Activated naive CD8-positive, alpha-beta T cell treated with anti-CD3 and anti-CD28 coated beads, Interleukin-2, amount 10 ng/mL, durations not matched to agents 7 days and 5 days (primary cell): ENCODE measurements at regions not wholly inside any gene's neighbourhood (a gene's known extent, or its start where the extent isn't known, plus 50 kb on each side); places are given as distances from the start of the nearest gene placed in this dataset.
"Not testable (repeated sequence)": the region's sequence is repeated elsewhere in the genome, so short reads cannot be mapped to it uniquely, and the experiment has no call there.

Source experiments
- ATAC-seq: fragments of 150-1000 bp; cut with Tn5 transposase; one replicate; pipeline ENCODE4 v1.10.0; 2021; ENCODE audit warnings: low read depth, moderate library complexity
- POLR2A ChIA-PET: fragments of 350-600 bp; sonication (Branson Sonifier 250); formaldehyde crosslinking; loops from one replicate; lab custom pipeline; 2021; ENCODE audit warnings: antibody characterized with exemption; lab: Charles Lee
- DNase-seq: peaks from one replicate; pipeline ENCODE4 v3.0.0; 2021
- H3K27ac Mint-ChIP-seq: one replicate; pipeline ENCODE4 v1.8.0; 2022; ENCODE audit warnings: mild to moderate bottlenecking, mixed read lengths
- H3K27me3 Mint-ChIP-seq: one replicate; pipeline ENCODE4 v1.8.0; 2022; ENCODE audit warnings: mild to moderate bottlenecking, moderate library complexity, mixed read lengths
- H3K36me3 Mint-ChIP-seq: one replicate; pipeline ENCODE4 v1.8.0; 2021; ENCODE audit warnings: mild to moderate bottlenecking, mixed read lengths
- H3K4me1 Mint-ChIP-seq: one replicate; pipeline ENCODE4 v1.8.0; 2021; ENCODE audit warnings: mixed read lengths
- H3K4me3 Mint-ChIP-seq: one replicate; pipeline ENCODE4 v1.8.0; 2022; ENCODE audit warnings: mild to moderate bottlenecking, moderate library complexity, mixed read lengths
- H3K9me3 Mint-ChIP-seq: one replicate; pipeline ENCODE4 v1.8.0; 2021; ENCODE audit warnings: mixed read lengths

DNA sequence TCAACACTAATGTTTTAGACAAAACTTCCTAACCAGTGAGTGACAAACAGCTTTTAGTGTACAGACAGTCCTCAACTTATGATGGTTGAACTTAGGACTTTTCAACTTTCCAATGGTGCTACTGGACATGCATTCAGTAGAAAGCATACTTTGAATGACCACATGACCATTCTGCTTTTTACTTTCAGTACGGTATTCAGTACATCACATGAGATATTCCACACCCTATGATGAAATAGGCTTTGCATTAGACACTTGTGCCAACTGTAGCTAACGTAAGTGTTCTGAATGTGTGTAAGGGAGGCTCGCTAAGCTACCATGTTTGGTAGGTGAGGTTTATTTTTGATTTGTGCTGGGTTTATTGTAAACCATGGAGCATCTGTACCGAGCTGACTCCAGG lies 113.7 kb downstream of the WNT7A start:
- Mint-ChIP-seq H3K36me3 (no peaks in the 10 kb centered on the region), H3K4me3 (no peak overlapping the region), H3K9me3 (peaks cover 1% of the 10 kb centered on the region), H3K27me3 (no peaks in the 10 kb centered on the region), H3K4me1 (peaks cover 10% of the 10 kb centered on the region), H3K27ac (no peak overlapping the region)
- DNase-seq (no peak), ATAC-seq (no peak)
- POLR2A ChIA-PET, result no interaction called here

DNA sequence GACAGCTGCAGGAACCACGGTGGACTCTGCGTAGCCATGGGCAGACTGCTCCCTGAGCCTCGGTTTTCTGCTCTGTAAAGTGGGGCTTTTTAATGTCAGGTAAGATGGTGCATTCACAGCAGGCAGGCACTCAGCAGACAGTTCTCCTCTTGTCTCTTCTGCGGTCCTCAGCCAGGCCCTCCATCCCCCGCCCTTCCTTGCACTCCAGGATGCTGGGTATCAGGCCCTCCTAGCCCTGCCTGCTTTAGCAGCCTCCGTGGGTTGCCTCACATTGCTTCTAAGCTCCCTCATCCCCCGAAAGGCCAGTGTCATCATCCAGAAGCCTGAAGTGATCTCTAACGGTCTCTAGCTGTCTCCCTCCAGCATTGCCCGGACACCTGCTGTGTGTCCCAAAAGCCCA lies 115.7 kb downstream of the WNT7A start:
- no peaks in the 10 kb centered on the region for H3K4me1 Mint-ChIP-seq
- H3K36me3 Mint-ChIP-seq, result no peaks in the 10 kb centered on the region
- H3K9me3 Mint-ChIP-seq, result peaks cover 2% of the 10 kb centered on the region
- POLR2A ChIA-PET, result no interaction called here
- H3K4me3 Mint-ChIP-seq, result no peak overlapping the region
- no peaks in the 10 kb centered on the region for H3K27me3 Mint-ChIP-seq
- no peak for DNase-seq
- no peak for ATAC-seq
- H3K27ac Mint-ChIP-seq, result no peak overlapping the region

DNA sequence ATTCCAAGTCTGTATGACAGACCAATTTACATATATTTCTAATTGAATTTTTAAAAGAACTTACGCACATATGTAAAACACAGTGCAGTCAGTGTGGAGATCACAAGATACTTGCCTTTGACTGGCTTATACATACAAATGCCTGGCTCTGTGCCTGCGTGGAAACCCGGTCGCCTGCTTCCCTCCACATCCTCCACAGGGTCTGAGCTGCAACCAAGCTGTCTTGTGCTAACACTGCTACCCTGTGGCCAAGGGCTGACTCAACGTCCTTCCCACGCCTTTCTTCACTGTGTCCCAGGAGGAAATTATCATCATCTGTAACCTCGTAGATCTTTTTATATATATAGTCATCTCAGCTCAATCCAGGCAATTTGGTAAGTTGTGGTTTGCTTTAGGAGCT lies 117.0 kb downstream of the WNT7A start:
- H3K9me3 Mint-ChIP-seq, result peaks cover 5% of the 10 kb centered on the region
- H3K27me3 Mint-ChIP-seq, result no peaks in the 10 kb centered on the region
- DNase-seq (no peak), ATAC-seq (no peak)
- no peak overlapping the region for H3K27ac Mint-ChIP-seq
- H3K4me1 Mint-ChIP-seq, result no peaks in the 10 kb centered on the region
- POLR2A ChIA-PET, result no interaction called here
- H3K4me3 Mint-ChIP-seq, result no peak overlapping the region
- no peaks in the 10 kb centered on the region for H3K36me3 Mint-ChIP-seq

DNA sequence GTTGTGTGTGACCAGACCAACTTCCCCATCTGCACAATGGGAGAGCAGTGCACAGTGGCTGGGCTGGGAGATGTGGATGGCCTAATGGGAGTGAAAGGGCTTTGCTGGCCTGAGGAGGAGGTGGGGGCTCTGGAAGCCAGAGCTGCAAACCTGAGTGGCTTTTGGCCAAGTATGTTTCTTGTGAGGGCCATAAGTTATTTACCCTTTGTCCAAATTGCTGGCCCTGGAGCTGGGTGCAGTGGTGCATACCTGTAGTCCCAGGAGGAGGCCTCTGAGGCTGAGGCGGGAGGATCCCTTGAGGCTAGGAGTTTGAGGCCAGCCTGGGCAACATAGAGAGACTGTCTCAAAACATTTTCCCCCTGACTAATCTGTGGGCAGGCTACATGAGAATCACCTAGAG lies 129.1 kb downstream of the WNT7A start:
- H3K36me3 Mint-ChIP-seq, result no peaks in the 10 kb centered on the region
- no peaks in the 10 kb centered on the region for H3K4me1 Mint-ChIP-seq
- no peak overlapping the region for H3K4me3 Mint-ChIP-seq
- no peak overlapping the region for H3K27ac Mint-ChIP-seq
- ATAC-seq, result no peak
- peaks cover 5% of the 10 kb centered on the region for H3K27me3 Mint-ChIP-seq
- POLR2A ChIA-PET, result no interaction called here
- DNase-seq, result no peak
- H3K9me3 Mint-ChIP-seq, result peaks cover 5% of the 10 kb centered on the region

DNA sequence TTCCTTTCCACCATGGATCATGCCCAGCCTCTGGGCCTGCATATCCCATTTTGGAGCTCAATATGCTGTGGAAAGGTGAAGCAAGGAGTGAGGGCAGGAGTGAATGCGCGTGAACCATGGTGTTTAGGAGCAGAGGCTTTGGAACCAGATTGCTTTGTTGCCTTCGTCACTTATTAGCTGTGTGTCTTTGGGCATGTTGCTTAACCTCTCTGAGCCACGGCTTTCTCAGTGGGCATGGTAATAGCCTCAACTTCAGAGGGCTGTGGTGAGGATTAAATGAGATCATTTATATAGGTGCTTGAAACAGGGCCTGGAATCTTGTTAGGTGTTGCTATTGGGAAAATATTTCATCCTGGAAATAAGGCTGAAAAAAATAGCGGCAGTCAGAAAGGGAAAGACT lies 129.7 kb downstream of the WNT7A start:
- no peaks in the 10 kb centered on the region for H3K4me1 Mint-ChIP-seq
- H3K9me3 Mint-ChIP-seq, result peaks cover 5% of the 10 kb centered on the region
- DNase-seq (no peak), ATAC-seq (no peak)
- H3K27ac Mint-ChIP-seq, result no peak overlapping the region
- H3K4me3 Mint-ChIP-seq, result no peak overlapping the region
- POLR2A ChIA-PET, result no interaction called here
- no peaks in the 10 kb centered on the region for H3K36me3 Mint-ChIP-seq
- peaks cover 5% of the 10 kb centered on the region for H3K27me3 Mint-ChIP-seq

DNA sequence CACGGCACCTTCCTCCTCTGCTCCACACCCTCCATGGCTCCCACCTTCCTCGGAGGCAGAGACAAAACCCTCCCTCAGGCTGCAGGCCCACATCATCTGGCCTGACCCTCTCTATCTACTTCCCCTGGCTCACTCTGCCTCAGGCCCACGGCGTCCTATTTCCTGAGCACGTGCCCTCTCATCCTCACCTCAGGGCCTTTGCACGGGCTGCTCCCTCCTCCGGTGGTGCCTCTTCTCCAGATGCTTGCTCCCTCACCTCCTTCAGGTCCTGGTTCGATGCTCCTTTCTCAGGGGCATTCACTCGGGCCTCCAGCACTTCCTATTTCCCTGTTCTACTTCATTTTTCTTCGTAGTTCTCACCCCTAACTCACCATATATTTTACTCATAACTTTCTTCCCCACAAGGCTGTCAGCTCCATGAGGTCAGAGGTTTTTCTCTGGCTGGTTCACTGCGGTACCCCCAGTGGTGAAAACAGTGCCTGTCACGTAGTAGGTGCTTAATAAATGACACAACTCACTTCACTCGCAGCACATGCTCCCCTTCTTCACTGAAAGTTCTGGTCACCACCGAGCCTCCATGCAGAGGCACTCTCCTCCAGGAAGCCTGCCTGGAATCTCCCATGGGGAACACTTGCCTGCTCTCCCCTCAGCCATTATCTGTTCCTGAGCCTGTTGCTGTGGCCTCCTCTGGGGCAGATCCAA lies 130.7 kb downstream of the WNT7A start:
- H3K27ac Mint-ChIP-seq, result no peak overlapping the region

DNA sequence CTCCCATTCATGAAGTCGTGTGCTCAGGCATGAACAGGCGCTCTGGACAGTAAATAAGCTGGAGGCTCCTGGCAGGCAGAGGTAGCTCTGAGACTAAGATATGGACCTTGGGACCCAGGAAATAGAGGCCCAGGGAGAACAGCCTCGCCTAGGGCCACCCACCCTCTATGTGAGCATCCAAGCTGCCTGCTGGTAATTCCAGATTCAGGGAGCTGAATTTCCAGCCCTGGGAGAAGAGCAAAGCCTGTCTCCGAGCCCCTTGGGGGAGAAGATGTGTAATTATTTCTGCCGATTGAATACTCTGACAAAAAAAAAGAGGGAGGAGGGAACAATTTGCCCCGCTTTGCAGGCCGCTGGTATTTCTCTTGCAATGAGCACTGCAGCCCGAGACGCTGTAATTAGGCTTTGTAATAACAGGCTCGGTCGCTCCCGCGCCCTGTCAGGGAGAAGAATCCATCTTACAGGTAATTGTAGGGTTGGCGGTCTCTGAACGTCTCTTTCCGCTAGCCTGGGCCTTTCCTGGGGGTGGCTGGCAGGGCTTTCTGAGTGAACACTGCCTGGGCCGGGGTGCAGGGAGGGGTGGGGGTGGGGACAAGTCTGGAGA lies 131.5 kb downstream of the WNT7A start:
- Mint-ChIP-seq H3K9me3 (no peaks in the 10 kb centered on the region), H3K36me3 (no peaks in the 10 kb centered on the region), H3K4me1 (no peaks in the 10 kb centered on the region), H3K4me3 (no peak overlapping the region), H3K27me3 (peaks cover 7% of the 10 kb centered on the region), H3K27ac (no peak overlapping the region)
- POLR2A ChIA-PET, result no interaction called here
- no peak for DNase-seq
- no peak for ATAC-seq

More for the DNA sequence above, 130.7 kb downstream of the WNT7A start:
- DNase-seq (no peak), ATAC-seq (no peak)
- H3K4me3 Mint-ChIP-seq, result no peak overlapping the region
- peaks cover 5% of the 10 kb centered on the region for H3K27me3 Mint-ChIP-seq
- POLR2A ChIA-PET, result no interaction called here
- no peaks in the 10 kb centered on the region for H3K36me3 Mint-ChIP-seq
- H3K9me3 Mint-ChIP-seq, result no peaks in the 10 kb centered on the region
- H3K4me1 Mint-ChIP-seq, result no peaks in the 10 kb centered on the region

DNA sequence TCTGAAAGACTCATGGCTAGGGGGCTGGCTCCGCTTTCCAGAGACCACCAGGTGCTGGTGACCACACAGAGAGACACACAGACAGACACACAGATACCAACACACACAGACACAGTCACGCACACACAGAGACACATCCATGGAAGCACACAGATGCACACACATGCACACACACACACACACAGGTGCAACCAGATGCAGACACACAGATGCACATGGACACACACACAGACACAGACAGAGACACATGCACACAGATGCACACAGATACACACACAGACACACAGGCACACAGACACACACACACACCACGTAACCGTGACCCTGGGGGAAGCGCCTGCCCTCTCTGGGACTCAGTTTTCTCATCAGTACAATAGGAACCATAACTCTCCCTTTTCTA lies 132.2 kb downstream of the WNT7A start:
- Mint-ChIP-seq H3K36me3 (no peaks in the 10 kb centered on the region), H3K4me3 (no peak overlapping the region), H3K27me3 (peaks cover 7% of the 10 kb centered on the region), H3K4me1 (no peaks in the 10 kb centered on the region), H3K9me3 (no peaks in the 10 kb centered on the region), H3K27ac (no peak overlapping the region)
- no peak for DNase-seq
- ATAC-seq, result no peak
- POLR2A ChIA-PET, result no interaction called here

DNA sequence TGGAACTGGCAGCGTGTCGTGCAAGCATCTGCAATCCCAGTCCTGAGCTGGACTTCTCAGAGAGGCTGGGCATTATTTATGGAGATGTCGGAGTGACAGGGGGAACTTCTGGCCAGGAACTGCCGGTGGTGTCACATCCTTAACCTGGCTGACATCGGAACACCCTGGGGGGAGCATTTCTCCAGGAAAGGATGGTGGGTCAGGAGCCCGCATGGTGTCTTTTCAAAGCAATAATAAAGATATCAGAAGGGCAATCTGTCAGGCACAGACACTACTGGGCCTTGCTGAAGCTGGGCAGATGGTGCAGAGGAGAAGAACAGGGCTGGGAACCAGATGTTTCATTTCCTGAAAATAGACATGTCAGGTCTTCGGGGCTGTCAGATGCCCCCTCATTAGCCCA lies 133.5 kb downstream of the WNT7A start:
- POLR2A ChIA-PET, result no interaction called here
- DNase-seq, result no peak
- no peak for ATAC-seq
- no peaks in the 10 kb centered on the region for H3K4me1 Mint-ChIP-seq
- peaks cover 7% of the 10 kb centered on the region for H3K27me3 Mint-ChIP-seq
- H3K27ac Mint-ChIP-seq, result no peak overlapping the region
- no peaks in the 10 kb centered on the region for H3K9me3 Mint-ChIP-seq
- no peaks in the 10 kb centered on the region for H3K36me3 Mint-ChIP-seq
- no peak overlapping the region for H3K4me3 Mint-ChIP-seq

DNA sequence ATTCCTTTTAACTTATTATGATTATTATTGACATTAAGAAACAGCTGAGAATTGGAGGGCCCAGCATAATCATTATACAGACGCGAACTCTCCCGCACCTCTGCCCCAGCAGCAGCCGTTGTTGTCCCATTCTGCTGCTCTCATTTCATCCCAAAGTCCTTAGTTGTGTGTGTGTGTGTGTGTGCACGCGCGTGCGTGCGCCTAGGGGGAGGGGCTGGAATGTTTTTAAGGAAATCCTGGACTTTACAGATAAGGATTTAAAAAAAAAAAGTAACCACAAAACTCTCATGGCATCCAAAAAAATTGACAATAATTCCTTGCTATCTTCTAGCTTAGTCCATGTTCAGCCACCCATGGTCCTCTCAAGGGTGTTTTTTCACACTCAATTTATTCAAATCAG lies 134.2 kb downstream of the WNT7A start:
- no peak for ATAC-seq
- Mint-ChIP-seq H3K36me3 (no peaks in the 10 kb centered on the region), H3K4me3 (no peak overlapping the region), H3K9me3 (no peaks in the 10 kb centered on the region), H3K27ac (no peak overlapping the region), H3K27me3 (peaks cover 10% of the 10 kb centered on the region), H3K4me1 (peaks cover 4% of the 10 kb centered on the region)
- no peak for DNase-seq
- POLR2A ChIA-PET, result no interaction called here

DNA sequence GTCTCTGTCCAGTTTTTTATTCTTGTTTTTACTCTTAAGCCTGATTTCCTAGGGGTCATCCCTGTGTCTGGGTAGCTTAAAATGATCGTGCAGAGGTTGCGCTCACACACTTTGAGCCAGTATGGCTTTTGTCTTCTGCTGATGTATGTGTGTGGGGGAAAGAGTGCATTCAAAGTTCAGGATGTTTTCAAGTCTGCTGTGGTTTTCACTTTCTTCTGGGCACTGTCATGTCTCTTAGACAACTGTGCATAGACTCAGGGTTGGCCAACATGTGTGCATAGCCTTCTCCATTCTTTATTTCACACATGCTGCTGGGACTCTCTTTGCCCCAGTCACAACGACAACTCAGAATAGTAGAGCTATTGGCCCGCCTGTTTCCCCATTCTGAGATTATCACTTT lies 139.1 kb downstream of the WNT7A start:
- peak overlapping the region; percentile 28 for H3K27ac Mint-ChIP-seq
- no peaks in the 10 kb centered on the region for H3K36me3 Mint-ChIP-seq
- POLR2A ChIA-PET, result no interaction called here

DNA sequence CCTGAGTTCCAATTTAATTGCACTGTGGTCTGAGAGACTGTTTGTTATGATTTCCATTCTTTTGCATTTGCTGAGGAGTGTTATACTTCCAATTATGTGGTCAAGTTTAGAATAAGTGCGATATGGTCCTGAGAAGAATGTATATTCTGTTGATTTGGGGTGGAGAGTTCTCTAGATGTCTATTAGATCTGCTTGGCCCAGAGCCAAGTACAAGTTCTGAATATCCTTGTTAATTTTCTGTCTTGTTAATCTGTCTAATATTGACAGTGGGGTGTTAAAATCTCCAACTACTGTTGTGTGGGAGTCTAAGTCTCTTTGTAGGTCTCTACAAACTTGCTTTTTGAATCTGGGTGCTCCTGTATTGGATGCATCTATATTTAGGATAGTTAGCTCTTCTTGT lies 146.1 kb downstream of the WNT7A start:
- H3K27me3 Mint-ChIP-seq, result peaks cover 33% of the 10 kb centered on the region
- H3K27ac Mint-ChIP-seq, POLR2A ChIA-PET, H3K36me3 Mint-ChIP-seq, H3K4me3 Mint-ChIP-seq, DNase-seq, H3K4me1 Mint-ChIP-seq, ATAC-seq: not testable (repeated sequence)
- H3K9me3 Mint-ChIP-seq, result peaks cover 18% of the 10 kb centered on the region

More for the DNA sequence above, 139.1 kb downstream of the WNT7A start:
- peaks cover 18% of the 10 kb centered on the region for H3K27me3 Mint-ChIP-seq
- DNase-seq (no peak), ATAC-seq (no peak)
- H3K9me3 Mint-ChIP-seq, result peaks cover 5% of the 10 kb centered on the region
- peaks cover 5% of the 10 kb centered on the region for H3K4me1 Mint-ChIP-seq
- H3K4me3 Mint-ChIP-seq, result no peak overlapping the region

DNA sequence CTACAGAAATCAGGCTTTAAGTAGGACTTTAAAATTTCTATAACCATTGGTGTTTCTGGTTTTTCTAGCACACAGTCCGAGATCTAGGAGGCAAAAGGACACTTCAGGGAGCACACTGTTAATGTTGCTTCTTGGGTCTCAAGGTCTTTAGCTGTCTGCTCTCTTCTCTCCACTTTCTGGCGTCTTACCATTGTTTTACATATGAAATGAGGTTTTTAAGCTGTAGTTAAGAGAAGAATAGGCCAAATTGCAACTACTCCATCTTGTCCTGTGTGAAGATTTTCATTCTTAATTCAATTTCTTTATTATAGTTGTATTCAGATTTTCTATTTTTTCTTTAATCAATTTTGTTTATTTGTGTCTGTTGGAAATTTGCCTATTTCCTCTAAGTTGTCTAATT lies 151.4 kb downstream of the WNT7A start:
- DNase-seq (no peak), ATAC-seq (no peak)
- Mint-ChIP-seq H3K36me3 (no peaks in the 10 kb centered on the region), H3K4me3 (no peak overlapping the region), H3K4me1 (no peaks in the 10 kb centered on the region), H3K27ac (no peak overlapping the region), H3K27me3 (peaks cover 47% of the 10 kb centered on the region), H3K9me3 (peaks cover 5% of the 10 kb centered on the region)
- POLR2A ChIA-PET, result no interaction called here

DNA sequence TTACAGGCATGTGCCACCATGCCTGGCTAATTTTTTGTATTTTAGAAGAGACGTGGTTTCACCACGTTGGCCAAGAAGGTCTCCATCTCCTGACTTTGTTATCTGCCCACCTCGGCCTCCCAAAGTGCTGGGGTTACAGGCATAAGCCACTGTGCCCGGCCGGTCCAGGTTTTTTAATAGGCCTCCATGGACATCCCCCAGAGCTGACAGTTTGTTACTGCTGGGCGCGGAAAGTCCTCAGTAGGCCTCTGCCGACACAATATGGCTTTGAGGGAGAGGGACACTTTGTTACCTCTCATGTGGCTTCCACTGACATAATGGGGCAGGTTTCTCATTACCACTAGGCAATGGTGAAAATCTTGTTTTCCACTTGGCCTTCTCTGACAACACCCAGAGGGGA lies 152.0 kb downstream of the WNT7A start:
- Mint-ChIP-seq H3K36me3 (no peaks in the 10 kb centered on the region), H3K4me1 (no peaks in the 10 kb centered on the region), H3K4me3 (no peak overlapping the region), H3K27me3 (peaks cover 41% of the 10 kb centered on the region), H3K27ac (no peak overlapping the region), H3K9me3 (peaks cover 3% of the 10 kb centered on the region)
- POLR2A ChIA-PET, result no interaction called here
- DNase-seq (peak; percentile 7), ATAC-seq (no peak)
